ENCODE measurements at regions not wholly inside any gene's neighbourhood (a gene's known extent, or its start where the extent isn't known, plus 50 kb on each side); places are given as distances from the start of the nearest gene placed in this dataset.

GRCh38 chr20:24102290-24102689 lies 113.7 kb upstream of the GGTLC1 start:
- no peak for FAIRE-seq
- Histone ChIP-seq H3K4me2 (peak overlapping the region; percentile 64), H3K27ac (peak overlapping the region; percentile 45 to 83; a peak in 5 of 6 replicates), H3K4me1 (peaks cover 44% of the 10 kb centered on the region), H3K9me3 (no peaks in the 10 kb centered on the region), H3K4me3 (no peak overlapping the region)
- POLR2A ChIA-PET = no interaction called here
- 19% methylated on average over 7 of the region's 7 CpGs for WGBS (ENCODE audit: missing lambda C conversion rate)
- peak; percentile 25 to 63 for DNase-seq (ENCODE audit: low read depth in 1 of 2, low spot score in 1 of 2)
- TF ChIP-seq SREBF2 (IDR thresholded peaks at IDR 0.05) (no peak), RAD21 (conservative IDR thresholded peaks at IDR 0.05 in 1 of 2, IDR thresholded peaks at IDR 0.05 in 1 of 2) (peak in 1 of 2 experiments; percentile 47; a peak in 3 of 5 replicates), SMC3 (IDR thresholded peaks at IDR 0.05) (peak; percentile 56), EP300 (IDR thresholded peaks at IDR 0.05) (no peak), ZFP36 (IDR thresholded peaks at IDR 0.05; ENCODE audit: borderline replicate concordance, partially characterized antibody) (no peak), CTCF (IDR thresholded peaks at IDR 0.05) (peak; percentile 51), CEBPB (IDR thresholded peaks at IDR 0.05) (0 out of 4 replicates have a peak, but pooled peaks of 1 of the 2 experiments have one; percentile 7), GATA3 (IDR thresholded peaks at IDR 0.05; ENCODE audit: borderline replicate concordance) (no peak), NR3C1 (IDR thresholded peaks at IDR 0.05) (no peak), FOSL2 (IDR thresholded peaks at IDR 0.05) (no peak), FOSL2 (CRISPR knock-in tag; IDR thresholded peaks at IDR 0.05) (no peak), MAZ (IDR thresholded peaks at IDR 0.05; ENCODE audit: borderline replicate concordance, low read depth, low read length) (no peak)
- ATAC-seq = peak; percentile 73 to 88
- CTCF ChIA-PET = interaction anchor here (0.6 to 2.6 kb wide), 20 partner anchors 9 to 816 kb away, joined by 3 to 15 read pairs (median 4); no protein-coding TSS in a partner anchor

DNA sequence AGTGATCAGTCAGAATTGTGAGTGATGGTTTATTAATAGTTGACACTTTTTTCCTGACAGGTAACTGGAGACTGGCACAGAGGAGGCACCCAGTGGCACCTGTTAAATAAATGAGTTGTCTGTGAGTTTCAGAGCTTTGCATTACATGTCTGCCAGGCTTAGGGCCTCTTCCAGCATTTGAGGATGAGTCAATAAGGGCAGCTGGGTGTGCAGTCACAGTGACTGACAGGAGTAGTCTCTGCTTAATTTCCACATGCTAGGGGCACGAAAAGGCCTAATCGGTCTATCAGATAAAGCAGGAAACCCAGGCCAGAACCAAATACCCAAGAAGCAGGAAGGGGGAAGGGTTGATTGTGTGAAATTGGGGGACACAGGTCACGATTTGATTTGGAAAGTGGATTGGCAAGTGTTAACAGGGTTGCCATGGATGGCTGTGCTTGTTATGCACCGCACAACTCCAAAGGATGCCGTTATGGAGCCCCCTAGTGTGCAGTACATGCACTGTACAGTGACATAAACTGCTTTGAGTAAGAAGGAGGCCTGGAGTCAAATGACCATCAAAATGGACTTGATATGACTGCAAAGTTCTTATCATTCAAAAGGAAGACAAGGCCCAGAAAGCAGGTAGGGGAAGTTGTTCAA lies 111.9 kb upstream of the GGTLC1 start:
- WGBS (ENCODE audit: missing lambda C conversion rate) = 41% methylated on average over 5 of the region's 5 CpGs
- Histone ChIP-seq H3K27ac (peak overlapping the region in 1 of 2 experiments; percentile 27; a peak in 1 of 6 replicates), H3K9me3 (no peaks in the 10 kb centered on the region), H3K4me3 (no peak overlapping the region), H3K4me1 (peaks cover 41% of the 10 kb centered on the region), H3K4me2 (no peak overlapping the region)
- CTCF ChIA-PET = interaction anchor here (0.8 to 2.3 kb wide), 10 partner anchors 15 to 818 kb away, joined by 3 to 15 read pairs (median 4); no protein-coding TSS in a partner anchor
- TF ChIP-seq RAD21 (conservative IDR thresholded peaks at IDR 0.05 in 1 of 2, IDR thresholded peaks at IDR 0.05 in 1 of 2) = peak; percentile 29 to 63; a peak in 3 of 5 replicates
- TF ChIP-seq RARB (CRISPR knock-in tag; IDR thresholded peaks at IDR 0.05) = no peak
- no peak for TF ChIP-seq POLR2A (IDR thresholded peaks at IDR 0.05; ENCODE audit: low read length)
- no peak for TF ChIP-seq MAZ (IDR thresholded peaks at IDR 0.05; ENCODE audit: borderline replicate concordance, low read depth, low read length)
- no peak for TF ChIP-seq HES2 (IDR thresholded peaks at IDR 0.05)
- peak; percentile 58 for TF ChIP-seq CTCF (IDR thresholded peaks at IDR 0.05)
- TF ChIP-seq JUNB (IDR thresholded peaks at IDR 0.05) = no peak
- no peak for TF ChIP-seq FOSL2 (IDR thresholded peaks at IDR 0.05)
- no peak for TF ChIP-seq FOSL2 (CRISPR knock-in tag; IDR thresholded peaks at IDR 0.05)
- no peak for TF ChIP-seq RFX5 (IDR thresholded peaks at IDR 0.05)
- peak; percentile 40 for TF ChIP-seq SMC3 (IDR thresholded peaks at IDR 0.05)
- no peak for TF ChIP-seq ATOH8 (CRISPR knock-in tag; IDR thresholded peaks at IDR 0.05; ENCODE audit: low read depth)
- FAIRE-seq = peak; percentile 56
- peak; percentile 76 to 88 for ATAC-seq
- peak in 1 of 2 experiments; percentile 77 for DNase-seq (ENCODE audit: low read depth in 1 of 2, low spot score in 1 of 2)
- POLR2A ChIA-PET = no interaction called here

Measured in A549 (cell line).